Fibroblast of lung (primary cell): ENCODE measurements at regions not wholly inside any gene's neighbourhood (a gene's known extent, or its start where the extent isn't known, plus 50 kb on each side); places are given as distances from the start of the nearest gene placed in this dataset.

Source experiments
- CTCF ChIP-seq, 2 donors: IDR thresholded peaks in 1 of 2; conservative IDR thresholded peaks in 1 of 2; 1 replicate in 1 of 2; 2 replicates in 1 of 2; pipeline ENCODE4 v1.5.1; 2011 to 2012; ENCODE audit warnings: low read length in 2 of 2, control low read depth in 1 of 2, inconsistent platforms in 1 of 2, low read depth in 1 of 2, mild to moderate bottlenecking in 1 of 2
- EZH2 ChIP-seq: IDR thresholded peaks from 2 replicates; pipeline ENCODE4 v1.5.1; 2012; ENCODE audit warnings: low read length, control low read depth, mild to moderate bottlenecking; ENCODE audit errors: missing control alignments

GRCh38 chr11:89626366-89626765 is 83.7 kb upstream of the TRIM77 start:
- TF ChIP-seq CTCF (conservative IDR thresholded peaks at IDR 0.05 in 1 of 2, IDR thresholded peaks at IDR 0.05 in 1 of 2; ENCODE audit: low read depth in 1 of 2, low read length in 2 of 2), result no peak
- no peak for TF ChIP-seq EZH2
